ENCODE measurements at regions not wholly inside any gene's neighbourhood (a gene's known extent, or its start where the extent isn't known, plus 50 kb on each side); places are given as distances from the start of the nearest gene placed in this dataset.

GRCh38 chr7:46285878-46286277 is 364.8 kb upstream of the IGFBP3 start:
- no peak for TF ChIP-seq GATA2 (IDR thresholded peaks at IDR 0.05; ENCODE audit: low read depth, low read length)
- no peak for TF ChIP-seq GATA3 (IDR thresholded peaks at IDR 0.05; ENCODE audit: low read depth, low read length)

Data from SH-SY5Y (cell line).